Epithelial cell of esophagus (primary cell): ENCODE measurements at regions not wholly inside any gene's neighbourhood (a gene's known extent, or its start where the extent isn't known, plus 50 kb on each side); places are given as distances from the start of the nearest gene placed in this dataset.

ENCODE experiments used
- DNase-seq: peaks from one replicate; pipeline ENCODE4 v3.0.0; 2010; ENCODE audit warnings: low read depth
- H3K4me3 ChIP-seq: 2 replicates; pipeline ENCODE4 v1.5.1; 2011; ENCODE audit warnings: mild to moderate bottlenecking, low read length, control low read depth
- CTCF ChIP-seq: IDR thresholded peaks from 2 replicates; pipeline ENCODE4 v1.5.1; 2011; ENCODE audit warnings: low read depth, mild to moderate bottlenecking, low read length, control low read depth, inconsistent platforms; ENCODE audit not compliant: insufficient read depth; ENCODE audit errors: missing control alignments

DNA sequence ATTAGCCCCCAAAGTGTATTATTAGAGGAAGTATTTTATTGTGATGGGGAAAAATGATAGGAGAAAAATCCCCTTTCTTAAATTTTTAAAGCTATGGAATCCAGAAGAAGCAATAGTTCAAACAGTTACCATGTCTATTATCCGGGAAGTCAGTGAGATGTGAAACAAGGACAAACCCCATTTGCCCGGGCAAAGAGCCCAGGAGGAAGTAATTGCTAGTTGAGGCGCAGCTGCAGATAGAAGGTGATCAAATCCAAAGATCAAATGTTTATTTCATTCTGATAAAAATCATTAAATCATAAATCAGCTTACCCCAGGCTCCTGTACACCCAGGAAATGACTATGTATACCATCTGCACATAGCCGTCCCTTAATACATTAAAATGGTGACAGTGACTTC, 204.0 kb upstream of the CRBN start:
- no peak for TF ChIP-seq CTCF
- no peak for DNase-seq
- H3K4me3 ChIP-seq = no peak overlapping the region

GRCh38 chr3:3372210-3372777, 192.8 kb upstream of the CRBN start:
- no peak for TF ChIP-seq CTCF
- no peak for DNase-seq

GRCh38 chr3:3368306-3368705, 188.8 kb upstream of the CRBN start:
- no peak for DNase-seq
- no peak overlapping the region for H3K4me3 ChIP-seq
- TF ChIP-seq CTCF = no peak

More at GRCh38 chr3:3372210-3372777, 192.8 kb upstream of the CRBN start:
- H3K4me3 ChIP-seq = no peak overlapping the region

GRCh38 chr3:3366386-3366785, 186.9 kb upstream of the CRBN start:
- no peak for DNase-seq
- no peak for TF ChIP-seq CTCF
- H3K4me3 ChIP-seq = no peak overlapping the region

DNA sequence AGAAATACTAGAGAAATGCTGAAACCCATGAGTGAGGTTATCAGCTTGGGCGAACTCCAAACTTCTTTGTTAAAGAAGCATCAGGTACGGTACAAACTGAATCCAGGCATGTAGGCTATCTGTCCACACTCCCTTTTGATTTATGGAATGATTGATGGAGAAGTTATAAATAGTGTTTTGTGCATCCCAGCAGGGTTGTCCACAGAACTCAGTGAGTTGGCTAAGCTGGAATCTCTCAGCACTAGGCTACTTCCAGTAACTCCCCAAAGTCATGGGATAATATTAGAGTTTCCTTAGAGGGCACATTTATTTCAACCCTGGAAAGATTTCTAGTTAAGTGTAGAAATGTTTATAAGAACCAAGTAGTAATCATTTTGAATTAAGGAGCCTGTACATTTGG, 186.2 kb upstream of the CRBN start:
- no peak for DNase-seq
- no peak overlapping the region for H3K4me3 ChIP-seq
- no peak for TF ChIP-seq CTCF

DNA sequence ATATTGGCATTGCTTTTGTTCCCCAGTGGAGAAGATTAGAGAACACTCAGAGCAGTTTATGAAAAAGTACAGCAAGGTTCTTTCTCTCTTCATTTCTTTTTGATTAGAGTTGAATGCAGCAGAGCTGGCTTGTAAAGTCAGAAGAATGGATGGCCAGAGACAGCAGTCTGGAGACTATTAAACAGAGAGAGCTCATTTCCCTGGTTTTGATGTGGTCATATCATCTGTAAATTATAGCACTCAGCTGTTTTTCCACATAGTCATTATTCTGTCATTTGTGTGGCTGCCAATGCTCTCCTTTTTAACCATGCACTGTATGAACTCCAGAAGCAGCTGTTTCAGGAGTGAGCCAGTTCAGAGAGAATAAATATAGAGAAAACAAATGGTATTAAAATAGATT, 177.4 kb upstream of the CRBN start:
- no peak for TF ChIP-seq CTCF
- DNase-seq = no peak
- H3K4me3 ChIP-seq = no peak overlapping the region

GRCh38 chr3:3355442-3355841, 176.0 kb upstream of the CRBN start:
- TF ChIP-seq CTCF = no peak
- DNase-seq = no peak
- H3K4me3 ChIP-seq = no peak overlapping the region
